HepG2 (cell line): ENCODE measurements at regions not wholly inside any gene's neighbourhood (a gene's known extent, or its start where the extent isn't known, plus 50 kb on each side); places are given as distances from the start of the nearest gene placed in this dataset.

Experiments
- ARHGAP35 ChIP-seq: sonication (generic); formaldehyde crosslinking; IDR thresholded peaks from 2 replicates; pipeline ENCODE4 v1.9.0; 2022; ENCODE audit warnings: mild to moderate bottlenecking, inconsistent platforms, moderate library complexity, missing genetic modification reagents, borderline replicate concordance
- FOXK1 ChIP-seq: sonication (generic); formaldehyde crosslinking; IDR thresholded peaks from 2 replicates; pipeline ENCODE4 v1.4.0; 2020; ENCODE audit warnings: low read depth, missing genetic modification reagents, borderline replicate concordance
- HOXA9 ChIP-seq: sonication (generic); formaldehyde crosslinking; IDR thresholded peaks from 2 replicates; pipeline ENCODE4 v1.8.1; 2022; ENCODE audit warnings: missing genetic modification reagents, mild to moderate bottlenecking, moderate library complexity, borderline replicate concordance
- NR2F1 ChIP-seq, 2 experiments: fragments of 450-650 bp in 1 of 2; formaldehyde crosslinking in 1 of 2; IDR thresholded peaks; 2 replicates each; pipeline versions ENCODE4 v1.5.0 to v1.6.1; 2016 to 2020; ENCODE audit warnings: mild to moderate bottlenecking in 1 of 2, missing compliant biosample characterization in 1 of 2, missing genetic modification reagents in 1 of 2, moderate library complexity in 1 of 2
- SAP130 ChIP-seq: IDR thresholded peaks from 2 replicates; pipeline ENCODE4 v1.6.1; 2016; ENCODE audit warnings: low read depth
- SOX6 ChIP-seq, 2 experiments: fragments of 450-650 bp in 1 of 2; sonication (generic) in 1 of 2; formaldehyde crosslinking in 1 of 2; IDR thresholded peaks; 2 replicates each; pipeline versions ENCODE4 v1.4.0 to v1.6.1; 2017 to 2020; ENCODE audit warnings: antibody characterized with exemption in 1 of 2, mild to moderate bottlenecking in 1 of 2, missing genetic modification reagents in 1 of 2
- THAP9 ChIP-seq: sonication (generic); formaldehyde crosslinking; IDR thresholded peaks from 2 replicates; pipeline ENCODE4; 2020; ENCODE audit warnings: missing genetic modification reagents, mild to moderate bottlenecking, borderline replicate concordance
- ZBTB7A ChIP-seq: sonication (generic); formaldehyde crosslinking; IDR thresholded peaks from 2 replicates; pipeline ENCODE4 v1.8.0; 2022; ENCODE audit warnings: mild to moderate bottlenecking, missing genetic modification reagents
- ZEB1 ChIP-seq: IDR thresholded peaks from 2 replicates; pipeline ENCODE4 v1.6.1; 2012; ENCODE audit warnings: mild to moderate bottlenecking, low read depth, inconsistent platforms; ENCODE audit not compliant: insufficient replicate concordance
- ZNF160 ChIP-seq: sonication (generic); formaldehyde crosslinking; IDR thresholded peaks from 2 replicates; pipeline ENCODE4 v1.8.0; 2022; ENCODE audit warnings: mild to moderate bottlenecking, inconsistent platforms, missing genetic modification reagents
- ZNF232 ChIP-seq: sonication (generic); formaldehyde crosslinking; IDR thresholded peaks from 2 replicates; pipeline ENCODE4 v1.4.0; 2020; ENCODE audit warnings: missing genetic modification reagents, borderline replicate concordance
- ZNF335 ChIP-seq: sonication (generic); formaldehyde crosslinking; IDR thresholded peaks from 2 replicates; pipeline ENCODE4 v1.4.0; 2020; ENCODE audit warnings: missing genetic modification reagents
- ZNF607 ChIP-seq: sonication (generic); formaldehyde crosslinking; IDR thresholded peaks from 2 replicates; pipeline ENCODE4 v1.5.1; 2020; ENCODE audit warnings: missing genetic modification reagents, mild to moderate bottlenecking, borderline replicate concordance
- ZNF816 ChIP-seq: sonication (generic); formaldehyde crosslinking; IDR thresholded peaks from 2 replicates; pipeline ENCODE4 v1.8.0; 2022; ENCODE audit warnings: missing genetic modification reagents, mild to moderate bottlenecking, borderline replicate concordance
- ZNF891 ChIP-seq: sonication (generic); formaldehyde crosslinking; IDR thresholded peaks from 2 replicates; pipeline ENCODE4 v1.5.0; 2020; ENCODE audit warnings: mild to moderate bottlenecking, missing genetic modification reagents
- ZSCAN25 ChIP-seq: sonication (generic); formaldehyde crosslinking; IDR thresholded peaks from 2 replicates; pipeline ENCODE4 v1.8.0; 2022; ENCODE audit warnings: mild to moderate bottlenecking, missing genetic modification reagents
- ZSCAN9 ChIP-seq: IDR thresholded peaks from 2 replicates; pipeline ENCODE4 v1.6.1; 2016; ENCODE audit warnings: borderline replicate concordance
- TF ChIP-seq, protein P1 (sequence below): sonication (generic); formaldehyde crosslinking; conservative IDR thresholded peaks from 2 replicates; pipeline ENCODE4 v1.4.0; 2020; ENCODE audit warnings: missing genetic modification reagents
- TF ChIP-seq, protein P2 (sequence below): sonication (generic); formaldehyde crosslinking; IDR thresholded peaks from 2 replicates; pipeline ENCODE4 v1.5.1; 2020; ENCODE audit warnings: missing genetic modification reagents, mild to moderate bottlenecking, borderline replicate concordance

DNA sequence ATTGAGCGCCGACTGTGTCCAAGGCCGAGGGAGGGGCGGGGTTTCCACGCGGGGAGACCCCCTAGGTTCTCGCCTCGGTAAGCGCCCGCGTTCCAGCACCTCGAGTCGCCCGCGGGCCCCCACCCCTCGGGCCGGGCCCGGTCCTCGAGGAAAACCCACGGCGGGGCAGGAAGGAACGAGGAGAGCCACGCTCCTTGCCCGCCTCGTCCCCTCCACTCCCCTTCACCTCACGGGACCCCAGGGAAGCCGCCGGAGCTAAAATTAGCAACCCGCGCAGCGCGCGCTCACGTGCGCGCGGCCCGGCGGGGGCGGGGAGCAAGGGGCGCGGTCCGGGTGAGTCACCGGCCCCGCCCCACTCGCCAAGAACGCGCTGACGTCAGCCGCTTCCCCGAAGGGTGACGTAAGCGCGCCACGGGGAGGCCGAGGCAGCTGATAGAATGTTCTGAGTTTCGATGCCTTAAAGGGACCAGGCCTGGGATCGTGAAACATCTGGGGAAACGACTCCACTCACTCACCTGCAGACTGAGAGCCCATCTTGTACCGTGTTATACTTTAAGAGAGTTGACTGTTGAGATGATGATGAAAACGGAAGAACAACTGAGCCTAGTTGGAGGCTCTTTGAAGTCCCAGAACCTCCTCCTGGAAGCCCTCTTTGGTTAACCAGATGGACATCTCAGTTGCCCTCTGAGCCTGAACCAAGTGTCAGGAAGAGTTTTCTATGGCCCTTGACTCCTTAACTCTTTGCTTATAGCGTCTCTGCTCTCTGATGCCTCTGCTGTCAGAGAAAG, 49.7 kb upstream of the ATF3 start (continued):
- 0 out of 2 replicates have a peak, but pooled peaks have one; percentile 31 for TF ChIP-seq THAP9 (CRISPR knock-in tag)
- TF ChIP-seq ZNF607 = no peak
- TF ChIP-seq, protein P1, sequence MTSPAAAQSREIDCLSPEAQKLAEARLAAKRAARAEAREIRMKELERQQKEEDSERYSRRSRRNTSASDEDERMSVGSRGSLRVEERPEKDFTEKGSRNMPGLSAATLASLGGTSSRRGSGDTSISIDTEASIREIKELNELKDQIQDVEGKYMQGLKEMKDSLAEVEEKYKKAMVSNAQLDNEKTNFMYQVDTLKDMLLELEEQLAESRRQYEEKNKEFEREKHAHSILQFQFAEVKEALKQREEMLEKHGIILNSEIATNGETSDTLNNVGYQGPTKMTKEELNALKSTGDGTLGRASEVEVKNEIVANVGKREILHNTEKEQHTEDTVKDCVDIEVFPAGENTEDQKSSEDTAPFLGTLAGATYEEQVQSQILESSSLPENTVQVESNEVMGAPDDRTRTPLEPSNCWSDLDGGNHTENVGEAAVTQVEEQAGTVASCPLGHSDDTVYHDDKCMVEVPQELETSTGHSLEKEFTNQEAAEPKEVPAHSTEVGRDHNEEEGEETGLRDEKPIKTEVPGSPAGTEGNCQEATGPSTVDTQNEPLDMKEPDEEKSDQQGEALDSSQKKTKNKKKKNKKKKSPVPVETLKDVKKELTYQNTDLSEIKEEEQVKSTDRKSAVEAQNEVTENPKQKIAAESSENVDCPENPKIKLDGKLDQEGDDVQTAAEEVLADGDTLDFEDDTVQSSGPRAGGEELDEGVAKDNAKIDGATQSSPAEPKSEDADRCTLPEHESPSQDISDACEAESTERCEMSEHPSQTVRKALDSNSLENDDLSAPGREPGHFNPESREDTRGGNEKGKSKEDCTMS (CRISPR knock-in tag) = no peak
- TF ChIP-seq, protein P2, sequence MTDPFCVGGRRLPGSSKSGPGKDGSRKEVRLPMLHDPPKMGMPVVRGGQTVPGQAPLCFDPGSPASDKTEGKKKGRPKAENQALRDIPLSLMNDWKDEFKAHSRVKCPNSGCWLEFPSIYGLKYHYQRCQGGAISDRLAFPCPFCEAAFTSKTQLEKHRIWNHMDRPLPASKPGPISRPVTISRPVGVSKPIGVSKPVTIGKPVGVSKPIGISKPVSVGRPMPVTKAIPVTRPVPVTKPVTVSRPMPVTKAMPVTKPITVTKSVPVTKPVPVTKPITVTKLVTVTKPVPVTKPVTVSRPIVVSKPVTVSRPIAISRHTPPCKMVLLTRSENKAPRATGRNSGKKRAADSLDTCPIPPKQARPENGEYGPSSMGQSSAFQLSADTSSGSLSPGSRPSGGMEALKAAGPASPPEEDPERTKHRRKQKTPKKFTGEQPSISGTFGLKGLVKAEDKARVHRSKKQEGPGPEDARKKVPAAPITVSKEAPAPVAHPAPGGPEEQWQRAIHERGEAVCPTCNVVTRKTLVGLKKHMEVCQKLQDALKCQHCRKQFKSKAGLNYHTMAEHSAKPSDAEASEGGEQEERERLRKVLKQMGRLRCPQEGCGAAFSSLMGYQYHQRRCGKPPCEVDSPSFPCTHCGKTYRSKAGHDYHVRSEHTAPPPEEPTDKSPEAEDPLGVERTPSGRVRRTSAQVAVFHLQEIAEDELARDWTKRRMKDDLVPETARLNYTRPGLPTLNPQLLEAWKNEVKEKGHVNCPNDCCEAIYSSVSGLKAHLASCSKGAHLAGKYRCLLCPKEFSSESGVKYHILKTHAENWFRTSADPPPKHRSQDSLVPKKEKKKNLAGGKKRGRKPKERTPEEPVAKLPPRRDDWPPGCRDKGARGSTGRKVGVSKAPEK (CRISPR knock-in tag) = no peak
- no peak for TF ChIP-seq ZNF816 (CRISPR knock-in tag)
- TF ChIP-seq ZSCAN9 (CRISPR knock-in tag) = no peak; the same call in 1 of the 2 replicates
- TF ChIP-seq ZSCAN25 (CRISPR knock-in tag) = no peak
- TF ChIP-seq FOXK1 = no peak
- peak; percentile 35; the same call in 1 of the 2 replicates for TF ChIP-seq SAP130 (CRISPR knock-in tag)
- no peak for TF ChIP-seq ZBTB7A
- TF ChIP-seq ARHGAP35 = no peak; the same call in 1 of the 2 replicates
- TF ChIP-seq ZNF335 (CRISPR knock-in tag) = no peak
- TF ChIP-seq ZNF891 (CRISPR knock-in tag) = 0 out of 2 replicates have a peak, but pooled peaks have one; percentile 23
- TF ChIP-seq NR2F1 (CRISPR knock-in tag; IDR thresholded peaks at IDR 0.05) = no peak
- TF ChIP-seq HOXA9 (CRISPR knock-in tag) = no peak
- TF ChIP-seq ZNF160 = no peak
- TF ChIP-seq ZNF232 (CRISPR knock-in tag) = no peak
- TF ChIP-seq SOX6 (IDR thresholded peaks at IDR 0.05) = no peak
- TF ChIP-seq SOX6 (CRISPR knock-in tag; IDR thresholded peaks at IDR 0.05) = peak; percentile 45
- TF ChIP-seq ZEB1 = no peak
